Osteoblast (primary cell): ENCODE measurements at regions not wholly inside any gene's neighbourhood (a gene's known extent, or its start where the extent isn't known, plus 50 kb on each side); places are given as distances from the start of the nearest gene placed in this dataset.
"Not testable (repeated sequence)": the region's sequence is repeated elsewhere in the genome, so short reads cannot be mapped to it uniquely, and the experiment has no call there.

Experiments
- DNase-seq: peaks from one replicate; pipeline ENCODE4 v3.0.0; 2011; ENCODE audit warnings: low spot score, mixed read lengths; ENCODE audit not compliant: insufficient read length; ENCODE audit errors: missing footprints
- H2AFZ ChIP-seq: 2 replicates; pipeline ENCODE4 v1.6.0; 2011; ENCODE audit warnings: mild to moderate bottlenecking, low read length
- H3K27ac ChIP-seq: 2 replicates; pipeline ENCODE4 v1.5.1; 2011; ENCODE audit warnings: mild to moderate bottlenecking, low read depth, low read length, moderate library complexity
- H3K27me3 ChIP-seq: 2 replicates; pipeline ENCODE4 v1.6.0; 2012; ENCODE audit warnings: mild to moderate bottlenecking, control low read depth, inconsistent platforms, low read length, moderate library complexity; ENCODE audit not compliant: insufficient read depth
- H3K36me3 ChIP-seq: 2 replicates; pipeline ENCODE4 v1.5.1; 2011; ENCODE audit warnings: mild to moderate bottlenecking, low read length, control low read depth, moderate library complexity; ENCODE audit not compliant: insufficient read depth
- H3K4me1 ChIP-seq: 2 replicates; pipeline ENCODE4 v1.5.1; 2011; ENCODE audit warnings: mild to moderate bottlenecking, low read length, control low read depth, moderate library complexity; ENCODE audit not compliant: insufficient read depth
- H3K4me2 ChIP-seq: 2 replicates; pipeline ENCODE4 v1.6.0; 2011; ENCODE audit warnings: mild to moderate bottlenecking, low read length; ENCODE audit not compliant: insufficient read depth
- H3K4me3 ChIP-seq: fragments of 200-600 bp; sonication (generic); 3 replicates; pipeline ENCODE4 v1.5.1; 2012; ENCODE audit warnings: mild to moderate bottlenecking, low read length, inconsistent platforms; ENCODE audit not compliant: insufficient read depth
- H3K79me2 ChIP-seq: 2 replicates; pipeline ENCODE4 v1.6.0; 2012; ENCODE audit warnings: mild to moderate bottlenecking, low read length, control low read depth, inconsistent platforms; ENCODE audit not compliant: insufficient read depth
- H3K9me3 ChIP-seq: 2 replicates; pipeline ENCODE4 v1.5.1; 2011; ENCODE audit warnings: low read depth, low read length, control low read depth
- H4K20me1 ChIP-seq: 2 replicates; pipeline ENCODE4 v1.6.0; 2012; ENCODE audit warnings: mild to moderate bottlenecking, low read length, control low read depth; ENCODE audit not compliant: insufficient read depth
- CTCF ChIP-seq: IDR thresholded peaks from 2 replicates; pipeline ENCODE4 v1.5.1; 2011; ENCODE audit warnings: mild to moderate bottlenecking, low read depth, low read length, moderate library complexity; ENCODE audit errors: extremely low read depth

DNA sequence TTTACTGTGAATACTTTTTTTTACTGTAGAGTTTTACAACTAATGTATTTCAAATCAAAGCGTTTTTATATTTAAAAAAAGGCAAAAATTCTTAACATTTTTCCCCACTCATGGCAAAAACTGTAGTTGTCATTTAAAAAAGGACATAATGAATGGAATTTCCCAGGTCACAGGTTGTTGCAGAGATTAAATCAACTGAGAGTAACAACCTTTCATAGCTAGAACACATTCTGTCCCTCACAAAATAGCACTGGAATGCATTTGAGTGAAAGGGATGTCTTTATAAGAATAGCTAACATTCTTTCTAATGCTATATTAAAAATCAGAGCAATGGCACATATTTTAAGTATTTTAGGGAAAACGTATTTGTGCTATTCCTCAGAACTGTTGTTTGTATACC lies 1393.3 kb upstream of the ATXN8OS start:
- Histone ChIP-seq H3K36me3 (no peaks in the 10 kb centered on the region), H3K4me2 (no peak overlapping the region), H3K27ac (no peak overlapping the region), H3K4me1 (no peaks in the 10 kb centered on the region), H3K9me3 (peaks cover 4% of the 10 kb centered on the region), H2AFZ (no peak overlapping the region), H3K4me3 (no peak overlapping the region), H3K79me2 (no peaks in the 10 kb centered on the region), H4K20me1 (no peaks in the 10 kb centered on the region), H3K27me3 (no peaks in the 10 kb centered on the region)
- no peak for TF ChIP-seq CTCF
- DNase-seq: no peak

DNA sequence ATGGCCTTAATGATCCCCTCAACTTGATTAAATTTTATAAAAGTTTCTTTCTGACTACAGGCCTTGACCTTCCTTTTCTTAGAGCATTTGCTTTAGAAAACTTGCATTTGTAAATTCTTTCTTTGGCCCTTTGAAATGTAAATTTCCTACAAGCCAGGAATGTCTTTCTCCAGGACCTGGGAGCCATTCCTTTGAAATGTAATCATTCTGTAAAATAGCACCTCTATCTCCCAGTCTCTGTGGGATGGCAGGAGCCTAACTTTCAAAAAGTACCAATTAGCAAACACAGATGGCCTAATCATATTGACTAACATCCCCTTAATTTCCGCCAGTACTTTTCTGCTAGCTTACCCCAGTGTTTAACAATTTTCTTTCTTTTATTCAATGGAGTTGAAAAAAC lies 1394.2 kb upstream of the ATXN8OS start:
- Histone ChIP-seq H2AFZ (no peak overlapping the region), H3K27me3 (no peaks in the 10 kb centered on the region), H3K4me3 (no peak overlapping the region), H4K20me1 (no peaks in the 10 kb centered on the region), H3K4me1 (no peaks in the 10 kb centered on the region), H3K79me2 (no peaks in the 10 kb centered on the region), H3K27ac (no peak overlapping the region), H3K9me3 (peaks cover 4% of the 10 kb centered on the region), H3K36me3 (no peaks in the 10 kb centered on the region), H3K4me2 (no peak overlapping the region)
- DNase-seq: no peak
- TF ChIP-seq CTCF: no peak

DNA sequence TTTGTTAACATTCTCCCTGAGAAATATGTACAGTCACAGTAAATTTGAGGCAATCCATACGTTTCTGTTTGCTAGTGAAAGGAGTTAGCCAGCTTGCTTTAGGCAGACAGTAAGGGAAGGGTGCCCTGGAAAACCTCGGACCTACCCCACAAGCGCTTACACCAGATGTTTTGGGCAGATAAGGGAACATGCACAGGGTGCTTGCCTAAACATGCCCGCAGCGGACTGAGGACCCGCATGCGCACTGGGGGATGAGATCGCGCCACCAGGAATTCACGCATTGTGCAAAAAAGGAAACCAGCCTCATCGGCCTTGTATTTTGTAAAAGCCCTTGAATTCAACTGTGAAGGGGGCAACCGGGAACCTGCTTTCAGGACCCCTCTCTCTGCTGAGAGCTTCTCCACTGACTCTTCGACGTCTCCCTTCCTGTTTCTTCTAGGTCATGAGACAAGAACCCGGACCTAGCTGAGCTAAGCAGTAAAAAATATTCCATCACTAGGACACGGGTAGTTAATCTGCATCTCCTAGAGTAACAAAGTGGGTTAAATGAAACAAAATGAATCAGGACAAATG lies 1399.2 kb upstream of the ATXN8OS start:
- no peak overlapping the region for H3K4me2 ChIP-seq
- H2AFZ ChIP-seq: no peak overlapping the region
- no peak for TF ChIP-seq CTCF
- H3K4me3 ChIP-seq: no peak overlapping the region
- no peak overlapping the region for H3K27ac ChIP-seq
- H3K36me3 ChIP-seq: no peaks in the 10 kb centered on the region
- no peaks in the 10 kb centered on the region for H3K79me2 ChIP-seq
- no peaks in the 10 kb centered on the region for H4K20me1 ChIP-seq
- DNase-seq: no peak
- no peaks in the 10 kb centered on the region for H3K27me3 ChIP-seq
- H3K4me1 ChIP-seq: no peaks in the 10 kb centered on the region
- H3K9me3 ChIP-seq: peaks cover 4% of the 10 kb centered on the region

DNA sequence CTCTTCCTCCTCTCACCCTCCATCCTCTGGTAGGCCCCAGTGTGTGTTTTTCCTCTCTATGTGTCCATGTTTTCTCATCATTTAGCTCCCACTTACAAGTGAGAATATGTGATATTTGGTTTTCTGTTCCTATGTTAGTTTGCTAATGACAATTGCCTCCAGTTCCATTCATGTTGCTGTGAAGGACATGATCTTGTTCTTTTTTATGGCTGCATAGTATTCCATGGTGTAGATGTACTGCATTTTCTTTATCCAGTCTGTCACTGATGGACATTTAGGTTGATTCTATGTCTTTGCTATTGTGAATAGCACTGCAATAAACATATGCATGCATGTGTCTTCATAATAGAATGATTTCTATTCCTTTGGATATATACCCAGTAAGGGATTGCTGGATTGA lies 1401.6 kb upstream of the ATXN8OS start:
- not testable (repeated sequence) for H3K4me1 ChIP-seq, H3K4me2 ChIP-seq, H3K4me3 ChIP-seq, H3K79me2 ChIP-seq, H3K27me3 ChIP-seq, H3K9me3 ChIP-seq, H3K27ac ChIP-seq, H3K36me3 ChIP-seq, DNase-seq, H4K20me1 ChIP-seq, H2AFZ ChIP-seq
